WERI-Rb-1 (cell line): ENCODE measurements at regions not wholly inside any gene's neighbourhood (a gene's known extent, or its start where the extent isn't known, plus 50 kb on each side); places are given as distances from the start of the nearest gene placed in this dataset.

Experiments used
- DNase-seq: peaks from one replicate; pipeline ENCODE4 v3.0.0-alpha.2; 2020
- H3K27ac ChIP-seq: fragments of 250-450 bp; sonication (Bioruptor Pico); 2 replicates; pipeline ENCODE4 v1.5.1; 2020; ENCODE audit warnings: mild to moderate bottlenecking, moderate library complexity
- H3K27me3 ChIP-seq: fragments of 250-450 bp; sonication (Bioruptor Pico); 2 replicates; pipeline ENCODE4 v1.5.1; 2021; ENCODE audit warnings: mild to moderate bottlenecking, low read depth, moderate library complexity; ENCODE audit not compliant: insufficient read depth, severe bottlenecking
- H3K36me3 ChIP-seq: fragments of 250-450 bp; sonication (Bioruptor Pico); 2 replicates; pipeline ENCODE4 v1.5.1; 2020; ENCODE audit warnings: mild to moderate bottlenecking, moderate library complexity
- H3K4me3 ChIP-seq: 2 replicates; pipeline ENCODE4 v1.5.1; 2011; ENCODE audit warnings: low read depth, mild to moderate bottlenecking, control low read depth, low read length
- H3K9me3 ChIP-seq: fragments of 250-450 bp; sonication (Bioruptor Pico); 2 replicates; pipeline ENCODE4 v1.5.1; 2021; ENCODE audit warnings: mild to moderate bottlenecking, moderate library complexity; ENCODE audit not compliant: severe bottlenecking
- CTCF ChIP-seq: IDR thresholded peaks from 2 replicates; pipeline ENCODE4 v1.5.1; 2011; ENCODE audit warnings: low read depth, mild to moderate bottlenecking, control low read depth, inconsistent platforms, low read length

GRCh38 chr22:48926136-48926535 is 901.5 kb downstream of the BRD1 start:
- no peak for DNase-seq
- Histone ChIP-seq H3K27ac (no peak overlapping the region), H3K27me3 (no peaks in the 10 kb centered on the region), H3K36me3 (no peaks in the 10 kb centered on the region), H3K9me3 (no peaks in the 10 kb centered on the region), H3K4me3 (no peak overlapping the region)
- no peak for TF ChIP-seq CTCF

DNA sequence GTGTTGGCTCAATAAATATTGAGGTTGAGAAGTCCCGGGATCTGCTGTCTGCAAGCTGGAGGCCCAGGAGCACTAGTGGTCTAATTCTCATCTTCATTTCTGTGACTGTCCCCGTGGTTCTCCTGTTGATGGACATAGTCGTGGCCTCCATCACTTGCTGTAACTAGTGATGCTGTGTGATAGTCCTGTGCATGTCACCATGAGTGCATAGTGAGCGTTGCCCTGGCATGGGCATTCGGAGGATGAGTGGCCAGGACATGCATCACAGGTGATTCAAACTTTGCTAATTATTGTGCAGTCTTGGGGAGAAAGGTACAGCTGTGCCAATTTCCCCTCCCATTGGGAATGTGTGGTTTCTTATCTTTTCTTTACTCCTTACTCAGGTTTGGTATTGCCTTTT is 902.2 kb downstream of the BRD1 start:
- no peak for DNase-seq
- Histone ChIP-seq H3K9me3 (no peaks in the 10 kb centered on the region), H3K36me3 (no peaks in the 10 kb centered on the region), H3K27me3 (no peaks in the 10 kb centered on the region), H3K4me3 (no peak overlapping the region), H3K27ac (no peak overlapping the region)
- no peak for TF ChIP-seq CTCF

DNA sequence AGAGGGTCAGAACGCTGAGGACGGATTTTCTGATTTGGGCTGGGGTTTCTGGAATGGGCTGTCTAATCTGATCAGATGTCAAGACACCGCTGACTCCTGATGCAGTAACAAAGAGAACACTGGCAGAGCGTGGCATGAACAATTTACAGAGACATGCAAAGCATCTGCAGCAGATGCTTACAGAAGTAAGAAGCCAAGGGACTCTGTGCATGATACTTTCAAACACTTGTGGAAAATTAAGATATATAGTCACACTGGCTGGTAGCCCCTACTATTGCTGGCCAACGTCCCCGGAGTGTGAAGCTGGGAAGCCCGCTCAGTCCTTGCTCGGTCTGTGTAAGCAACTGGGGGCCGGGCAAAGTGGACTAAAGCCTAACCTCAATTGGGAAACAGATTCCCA is 903.7 kb downstream of the BRD1 start:
- Histone ChIP-seq H3K36me3 (no peaks in the 10 kb centered on the region), H3K27ac (no peak overlapping the region), H3K9me3 (no peaks in the 10 kb centered on the region), H3K4me3 (no peak overlapping the region), H3K27me3 (no peaks in the 10 kb centered on the region)
- DNase-seq = no peak
- TF ChIP-seq CTCF = no peak

DNA sequence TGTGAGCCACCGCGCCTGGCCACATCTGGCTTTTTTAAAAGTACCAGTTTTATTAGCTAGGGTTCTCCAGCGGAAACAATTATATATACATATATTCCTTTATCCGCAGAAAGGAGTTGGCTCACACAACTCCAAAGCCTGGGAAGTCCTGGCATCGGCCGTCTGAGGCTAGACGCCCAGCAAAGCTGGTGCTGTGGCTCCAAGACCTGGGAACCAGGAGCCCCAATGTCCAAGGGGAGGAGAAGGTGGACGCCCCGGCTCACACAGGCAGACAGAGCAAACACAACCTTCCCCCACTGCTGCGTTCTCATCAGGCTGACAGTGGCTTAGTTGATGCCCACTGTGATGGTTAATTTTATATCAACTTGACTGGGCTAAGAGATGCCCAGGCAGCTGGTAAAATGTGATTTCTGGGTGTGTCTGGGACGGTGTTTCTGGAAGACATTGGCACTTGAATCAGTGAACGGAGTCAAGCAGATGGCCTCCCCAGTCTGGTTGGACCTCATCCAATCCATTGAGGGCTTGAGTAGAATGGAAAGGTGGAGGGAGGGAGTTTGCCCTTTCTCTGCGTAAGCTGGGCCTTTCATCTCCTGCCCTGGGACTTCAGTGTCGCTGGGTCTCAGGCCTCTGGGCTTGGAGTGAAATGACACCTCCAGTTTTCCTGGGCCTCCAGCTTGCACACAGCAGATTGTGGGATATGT is 904.4 kb downstream of the BRD1 start:
- no peak for DNase-seq
- Histone ChIP-seq H3K9me3 (no peaks in the 10 kb centered on the region), H3K27ac (no peak overlapping the region), H3K36me3 (no peaks in the 10 kb centered on the region), H3K4me3 (no peak overlapping the region), H3K27me3 (no peaks in the 10 kb centered on the region)
- no peak for TF ChIP-seq CTCF

GRCh38 chr22:48921411-48921903 is 906.2 kb downstream of the BRD1 start:
- no peak overlapping the region for H3K27ac ChIP-seq
- H3K4me3 ChIP-seq = no peak overlapping the region
- H3K36me3 ChIP-seq = no peaks in the 10 kb centered on the region
- DNase-seq = no peak
- H3K9me3 ChIP-seq = no peaks in the 10 kb centered on the region
- no peak for TF ChIP-seq CTCF
- H3K27me3 ChIP-seq = no peaks in the 10 kb centered on the region

GRCh38 chr22:48920776-48921241 is 906.9 kb downstream of the BRD1 start:
- no peak for TF ChIP-seq CTCF
- Histone ChIP-seq H3K36me3 (no peaks in the 10 kb centered on the region), H3K4me3 (no peak overlapping the region), H3K27me3 (no peaks in the 10 kb centered on the region), H3K27ac (no peak overlapping the region), H3K9me3 (no peaks in the 10 kb centered on the region)
- no peak for DNase-seq
